Mucosa of rectum (tissue), 2 donors: ENCODE measurements at regions not wholly inside any gene's neighbourhood (a gene's known extent, or its start where the extent isn't known, plus 50 kb on each side); places are given as distances from the start of the nearest gene placed in this dataset.

ENCODE experiments used
- H3K27ac ChIP-seq, 2 donors: one replicate each; pipeline ENCODE4 v1.7.0; 2013; ENCODE audit warnings: inconsistent platforms in 2 of 2, low read depth in 2 of 2, low read length in 2 of 2
- H3K27me3 ChIP-seq, 2 donors: one replicate each; pipeline ENCODE4 v1.7.0; 2013; ENCODE audit warnings: low read length in 2 of 2; ENCODE audit not compliant: control insufficient read depth in 2 of 2, insufficient read depth in 2 of 2
- H3K36me3 ChIP-seq, 2 donors: one replicate each; pipeline ENCODE4 v1.7.0; 2013; ENCODE audit warnings: low read length in 2 of 2; ENCODE audit not compliant: control insufficient read depth in 2 of 2, insufficient read depth in 2 of 2
- H3K4me1 ChIP-seq, 2 donors: one replicate each; pipeline ENCODE4 v1.7.0; 2013; ENCODE audit warnings: low read length in 2 of 2, mild to moderate bottlenecking in 1 of 2; ENCODE audit not compliant: control insufficient read depth in 2 of 2, insufficient read depth in 2 of 2
- H3K4me3 ChIP-seq, 2 donors: one replicate each; pipeline ENCODE4 v1.7.0; 2013; ENCODE audit warnings: low read length in 2 of 2
- H3K9ac ChIP-seq, 2 donors: one replicate each; pipeline ENCODE4 v1.7.0; 2013; ENCODE audit warnings: low read length in 2 of 2, low read depth in 1 of 2, mild to moderate bottlenecking in 1 of 2
- H3K9me3 ChIP-seq, 2 donors: one replicate each; pipeline ENCODE4 v1.7.0; 2013; ENCODE audit warnings: low read length in 2 of 2; ENCODE audit not compliant: control insufficient read depth in 2 of 2
- donor health status: healthy.
- donor health status: Normal muscosa, but diverticular disease.

DNA sequence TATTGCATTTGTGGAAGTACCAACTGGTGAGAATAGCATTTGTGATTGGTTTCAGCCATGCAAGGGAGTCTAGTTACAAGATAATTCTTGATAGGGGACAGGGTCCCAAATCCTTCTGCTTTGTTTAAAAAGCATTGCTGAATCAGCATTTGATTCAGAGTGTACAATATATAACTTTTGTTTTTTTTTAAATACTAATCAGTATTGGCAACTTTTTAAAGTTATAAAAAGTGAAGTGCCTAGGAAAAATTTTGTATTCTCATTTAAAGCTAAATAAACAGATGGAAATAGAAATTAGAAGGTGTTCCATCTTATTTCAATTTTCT is 75.4 kb upstream of the SLC25A26 start:
- H3K36me3 ChIP-seq = no peaks in the 10 kb centered on the region
- H3K4me1 ChIP-seq = no peaks in the 10 kb centered on the region
- H3K9me3 ChIP-seq = no peaks in the 10 kb centered on the region
- H3K9ac ChIP-seq = no peak overlapping the region
- no peak overlapping the region for H3K4me3 ChIP-seq
- H3K27me3 ChIP-seq = no peaks in the 10 kb centered on the region
- H3K27ac ChIP-seq = no peak overlapping the region

DNA sequence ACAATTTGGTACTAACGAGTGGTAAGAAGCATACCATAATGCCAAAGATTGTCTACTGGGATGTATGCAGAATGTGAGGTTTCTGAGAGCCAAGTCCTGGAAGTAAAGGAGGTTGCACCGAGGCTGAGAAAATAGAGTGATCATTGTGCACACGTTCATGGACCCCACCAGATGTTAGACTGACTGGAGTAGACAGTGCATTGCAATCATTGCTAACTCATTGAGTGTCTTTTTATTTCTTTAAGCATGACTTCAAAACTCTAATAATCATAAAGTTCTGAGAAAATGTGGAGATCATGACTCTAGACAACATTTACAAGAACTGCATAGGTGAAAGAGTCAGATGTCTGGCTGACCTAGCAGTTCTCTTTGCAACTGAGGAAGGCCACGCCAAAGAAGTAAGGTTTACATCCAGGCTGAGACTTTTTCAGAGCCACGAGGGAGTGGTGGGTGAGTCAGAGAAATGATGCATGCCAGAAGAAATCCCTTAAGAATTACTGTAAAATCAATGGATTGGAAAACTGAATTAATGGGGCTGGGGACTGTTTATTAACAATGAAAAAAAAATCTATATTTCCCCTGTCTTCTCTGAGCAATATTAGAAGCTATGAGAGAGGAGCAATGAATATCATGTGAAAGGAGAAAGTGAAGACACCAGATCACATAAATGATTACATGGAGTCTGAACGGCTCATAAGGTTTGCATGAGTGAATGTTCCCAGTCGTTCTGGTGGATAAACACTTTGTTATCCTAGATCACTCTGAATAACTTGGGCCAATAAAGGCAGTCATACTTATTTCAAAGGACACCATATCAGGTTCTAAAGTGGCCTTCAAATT is 76.0 kb upstream of the SLC25A26 start:
- Histone ChIP-seq H3K4me3 (no peak overlapping the region), H3K27ac (no peak overlapping the region), H3K9me3 (no peaks in the 10 kb centered on the region), H3K36me3 (no peaks in the 10 kb centered on the region), H3K27me3 (no peaks in the 10 kb centered on the region), H3K9ac (no peak overlapping the region), H3K4me1 (no peaks in the 10 kb centered on the region)

DNA sequence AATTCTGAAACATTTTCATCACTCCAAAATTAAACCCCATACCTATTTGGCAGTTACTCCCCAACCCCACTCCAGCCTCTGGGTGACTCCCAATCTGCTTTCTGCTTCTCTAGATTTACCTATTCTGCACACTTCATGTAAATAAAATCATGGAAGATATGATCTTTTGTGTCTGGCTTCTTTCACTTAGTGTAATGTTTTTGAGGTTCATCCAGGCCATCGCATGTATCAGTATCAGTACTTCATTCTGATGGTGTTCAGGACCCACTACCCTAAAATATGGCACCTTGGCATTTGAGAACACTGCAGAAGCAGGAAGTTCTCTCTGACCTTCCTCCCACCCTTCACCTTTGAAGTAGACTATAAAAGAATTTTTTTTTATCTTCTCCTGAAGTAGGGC is 78.7 kb upstream of the SLC25A26 start:
- no peaks in the 10 kb centered on the region for H3K4me1 ChIP-seq
- no peaks in the 10 kb centered on the region for H3K27me3 ChIP-seq
- H3K9ac ChIP-seq = no peak overlapping the region
- no peaks in the 10 kb centered on the region for H3K9me3 ChIP-seq
- H3K4me3 ChIP-seq = no peak overlapping the region
- H3K27ac ChIP-seq = no peak overlapping the region
- no peaks in the 10 kb centered on the region for H3K36me3 ChIP-seq

- Histone ChIP-seq H3K9me3 (no peaks in the 10 kb centered on the region), H3K4me3 (no peak overlapping the region), H3K36me3 (no peaks in the 10 kb centered on the region), H3K27me3 (no peaks in the 10 kb centered on the region), H3K27ac (no peak overlapping the region), H3K4me1 (no peaks in the 10 kb centered on the region), H3K9ac (no peak overlapping the region)
These were observed 79.9 kb upstream of the SLC25A26 start for GRCh38 chr3:66140743-66141372.

GRCh38 chr3:66140106-66140505 is 80.7 kb upstream of the SLC25A26 start:
- no peaks in the 10 kb centered on the region for H3K4me1 ChIP-seq
- H3K9me3 ChIP-seq = no peaks in the 10 kb centered on the region
- no peaks in the 10 kb centered on the region for H3K36me3 ChIP-seq
- H3K9ac ChIP-seq = no peak overlapping the region
- H3K27ac ChIP-seq = no peak overlapping the region
- H3K27me3 ChIP-seq = no peaks in the 10 kb centered on the region
- no peak overlapping the region for H3K4me3 ChIP-seq

DNA sequence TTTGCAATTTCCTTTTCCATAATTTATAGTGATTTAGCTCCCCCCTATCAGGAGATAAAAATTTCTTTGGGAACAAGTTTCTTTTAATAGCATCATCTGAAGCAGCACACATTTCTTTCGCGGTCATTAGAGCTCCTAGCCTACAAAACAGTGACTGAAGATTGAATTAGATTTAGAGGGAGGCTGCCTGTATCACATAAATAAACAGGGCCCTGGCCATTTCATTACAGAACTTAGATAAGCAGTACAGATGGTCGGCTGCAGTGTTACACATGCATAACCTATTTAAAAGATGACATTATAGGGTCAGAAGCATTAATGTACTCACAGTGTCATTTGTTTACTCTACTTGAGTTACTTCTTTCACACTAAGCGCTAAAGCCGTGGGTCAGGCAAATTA is 81.4 kb upstream of the SLC25A26 start:
- no peak overlapping the region for H3K4me3 ChIP-seq
- H3K4me1 ChIP-seq = no peaks in the 10 kb centered on the region
- no peaks in the 10 kb centered on the region for H3K9me3 ChIP-seq
- H3K27me3 ChIP-seq = no peaks in the 10 kb centered on the region
- no peaks in the 10 kb centered on the region for H3K36me3 ChIP-seq
- no peak overlapping the region for H3K9ac ChIP-seq
- no peak overlapping the region for H3K27ac ChIP-seq

DNA sequence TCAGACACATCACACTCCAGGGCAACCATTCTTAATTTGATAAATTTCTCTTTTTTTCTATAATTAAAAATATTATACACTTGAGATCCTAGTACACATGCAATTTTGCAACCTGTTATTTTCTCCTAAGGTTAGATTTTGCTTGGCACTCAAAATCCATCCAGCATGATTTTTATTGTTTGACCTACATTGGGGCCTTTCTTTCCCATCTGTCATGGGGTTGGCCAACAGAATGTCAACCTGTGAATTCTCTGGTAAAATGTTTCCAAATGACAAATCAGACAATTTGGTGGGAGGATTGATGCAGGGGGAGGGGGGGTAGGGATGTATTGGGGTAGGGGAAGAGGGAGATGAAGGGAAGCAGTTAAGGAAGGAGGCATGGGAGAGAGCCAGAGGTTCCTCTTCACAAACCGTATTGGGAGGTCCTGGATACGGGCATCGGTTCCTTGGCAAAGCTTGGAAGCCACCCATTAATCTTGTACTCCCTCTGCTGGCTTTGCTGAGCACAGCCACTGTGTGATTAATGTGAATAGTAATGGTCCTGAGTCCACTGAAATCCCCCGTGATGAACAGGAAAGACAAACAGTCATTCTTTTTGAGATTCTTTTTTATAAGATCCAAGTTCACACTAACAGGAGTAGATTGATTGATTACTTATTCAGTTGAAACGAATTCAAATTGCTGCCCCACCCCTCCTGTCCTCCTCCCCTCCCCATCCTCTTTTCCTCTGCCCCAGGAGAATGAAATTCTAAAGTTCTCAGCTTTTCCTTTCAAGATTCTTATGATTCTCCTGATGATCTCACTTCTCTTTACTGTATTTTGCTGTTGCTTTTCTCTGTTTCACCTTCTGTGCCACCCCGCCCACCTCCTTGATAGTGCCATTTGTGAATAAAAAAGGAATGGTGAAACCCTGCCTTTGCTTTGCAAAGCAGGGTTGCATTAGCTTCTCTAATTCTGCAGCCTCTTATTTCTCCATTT is 82.2 kb upstream of the SLC25A26 start:
- H3K27me3 ChIP-seq = no peaks in the 10 kb centered on the region
- H3K27ac ChIP-seq = no peak overlapping the region
- no peaks in the 10 kb centered on the region for H3K9me3 ChIP-seq
- no peak overlapping the region for H3K4me3 ChIP-seq
- no peak overlapping the region for H3K9ac ChIP-seq
- H3K4me1 ChIP-seq = no peaks in the 10 kb centered on the region
- H3K36me3 ChIP-seq = no peaks in the 10 kb centered on the region

- Histone ChIP-seq H3K36me3 (no peaks in the 10 kb centered on the region), H3K27ac (no peak overlapping the region), H3K9me3 (no peaks in the 10 kb centered on the region), H3K4me1 (no peaks in the 10 kb centered on the region), H3K9ac (no peak overlapping the region), H3K4me3 (no peak overlapping the region), H3K27me3 (no peaks in the 10 kb centered on the region)
These were observed 84.2 kb upstream of the SLC25A26 start for GRCh38 chr3:66136597-66136996.

- H3K27me3 ChIP-seq = no peaks in the 10 kb centered on the region
- H3K4me3 ChIP-seq = no peak overlapping the region
- no peak overlapping the region for H3K27ac ChIP-seq
- H3K36me3 ChIP-seq = no peaks in the 10 kb centered on the region
- no peaks in the 10 kb centered on the region for H3K9me3 ChIP-seq
- H3K9ac ChIP-seq = no peak overlapping the region
- H3K4me1 ChIP-seq = no peaks in the 10 kb centered on the region
These were observed 86.9 kb upstream of the SLC25A26 start for GRCh38 chr3:66133853-66134445.
